WTC11 (cell line): ENCODE measurements at regions not wholly inside any gene's neighbourhood (a gene's known extent, or its start where the extent isn't known, plus 50 kb on each side); places are given as distances from the start of the nearest gene placed in this dataset.

Experiments used
- ATAC-seq: fragments of 200-7000 bp; cut with Tn5 transposase; 2 replicates; pipeline ENCODE4 v1.10.0; 2021; ENCODE audit warnings: mild to moderate bottlenecking, moderate library complexity
- CTCF ChIA-PET: fragments of 300-600 bp; sonication (Branson Sonifier 250); formaldehyde crosslinking; loops from one replicate; lab custom pipeline; 2021; ENCODE audit warnings: antibody characterized with exemption; lab: Charles Lee
- POLR2A ChIA-PET: fragments of 350-600 bp; sonication (Branson Sonifier 250); formaldehyde crosslinking; loops from one replicate; lab custom pipeline; 2021; ENCODE audit warnings: antibody characterized with exemption; lab: Charles Lee
- DNase-seq: peaks from one replicate; pipeline ENCODE4 v3.0.0; 2021; ENCODE audit warnings: low spot score
- H3K27ac Mint-ChIP-seq: 2 replicates; pipeline ENCODE4 v1.8.0; 2021; ENCODE audit warnings: mixed read lengths
- H3K27me3 Mint-ChIP-seq: 2 replicates; pipeline ENCODE4 v1.8.0; 2021; ENCODE audit warnings: low read depth, mild to moderate bottlenecking, moderate library complexity, mixed read lengths
- H3K36me3 Mint-ChIP-seq: 2 replicates; pipeline ENCODE4 v1.8.0; 2021; ENCODE audit warnings: mixed read lengths
- H3K4me1 Mint-ChIP-seq: 2 replicates; pipeline ENCODE4 v1.8.0; 2022; ENCODE audit warnings: mixed read lengths
- H3K4me3 Mint-ChIP-seq: 2 replicates; pipeline ENCODE4 v1.8.0; 2021; ENCODE audit warnings: mild to moderate bottlenecking, moderate library complexity, mixed read lengths
- H3K9me3 Mint-ChIP-seq: 2 replicates; pipeline ENCODE4 v1.8.0; 2021; ENCODE audit warnings: mixed read lengths
- CBFB ChIP-seq: sonication (generic); formaldehyde crosslinking; IDR thresholded peaks from 2 replicates; pipeline ENCODE4 v1.8.1; 2022; ENCODE audit warnings: mild to moderate bottlenecking, low read depth, missing genetic modification reagents
- ESRRA ChIP-seq: sonication (generic); formaldehyde crosslinking; IDR thresholded peaks from 2 replicates; pipeline ENCODE4 v1.8.1; 2022; ENCODE audit warnings: mild to moderate bottlenecking, missing genetic modification reagents, borderline replicate concordance
- FOXJ3 ChIP-seq: sonication (generic); formaldehyde crosslinking; IDR thresholded peaks from 2 replicates; pipeline ENCODE4 v1.9.0; 2021; ENCODE audit warnings: missing genetic modification reagents, mild to moderate bottlenecking, borderline replicate concordance
- FOXP1 ChIP-seq: sonication (generic); formaldehyde crosslinking; IDR thresholded peaks from 2 replicates; pipeline ENCODE4 v1.8.0; 2022; ENCODE audit warnings: missing genetic modification reagents, mild to moderate bottlenecking, moderate library complexity, borderline replicate concordance
- JUN ChIP-seq: sonication (generic); formaldehyde crosslinking; IDR thresholded peaks from 2 replicates; pipeline ENCODE4 v1.8.0; 2023; ENCODE audit warnings: mild to moderate bottlenecking, missing genetic modification reagents
- SOX15 ChIP-seq: fragments of 250-450 bp; sonication (Bioruptor Pico); IDR thresholded peaks from 2 replicates; pipeline ENCODE4 v1.9.0; 2021; ENCODE audit warnings: mild to moderate bottlenecking
- SP1 ChIP-seq: sonication (generic); formaldehyde crosslinking; conservative IDR thresholded peaks from 2 replicates; pipeline ENCODE4 v1.8.1; 2022; ENCODE audit warnings: missing genetic modification reagents
- ZNF138 ChIP-seq: sonication (generic); formaldehyde crosslinking; conservative IDR thresholded peaks from 2 replicates; pipeline ENCODE4 v1.8.1; 2022; ENCODE audit warnings: mild to moderate bottlenecking, moderate library complexity, missing genetic modification reagents
- ZNF232 ChIP-seq: sonication (generic); formaldehyde crosslinking; IDR thresholded peaks from 2 replicates; pipeline ENCODE4 v1.8.0; 2022; ENCODE audit warnings: mild to moderate bottlenecking, missing genetic modification reagents
- ZNF263 ChIP-seq: sonication (generic); formaldehyde crosslinking; IDR thresholded peaks from 2 replicates; pipeline ENCODE4 v1.8.1; 2022; ENCODE audit warnings: low read depth, mild to moderate bottlenecking, moderate library complexity, missing genetic modification reagents
- ZNF423 ChIP-seq: fragments of 250-450 bp; sonication (Bioruptor Pico); IDR thresholded peaks from 2 replicates; pipeline ENCODE4 v2.1.2; 2022; ENCODE audit warnings: mild to moderate bottlenecking, moderate library complexity
- TF ChIP-seq, protein P1 (sequence below): sonication (generic); formaldehyde crosslinking; IDR thresholded peaks from 2 replicates; pipeline ENCODE4 v1.8.1; 2023; ENCODE audit warnings: mild to moderate bottlenecking, moderate library complexity, missing genetic modification reagents
- TF ChIP-seq, protein P2 (sequence below): fragments of 250-450 bp; sonication (Bioruptor Pico); IDR thresholded peaks from 2 replicates; pipeline ENCODE4 v1.9.0; 2021; ENCODE audit warnings: moderate library complexity, mild to moderate bottlenecking, inconsistent platforms, borderline replicate concordance
- TF ChIP-seq, protein P3 (sequence below): fragments of 250-450 bp; sonication (Bioruptor Pico); conservative IDR thresholded peaks from 2 replicates; pipeline ENCODE4 v1.9.0; 2021; ENCODE audit warnings: mild to moderate bottlenecking
- TF ChIP-seq, protein P4 (sequence below): sonication (generic); formaldehyde crosslinking; conservative IDR thresholded peaks from 2 replicates; pipeline ENCODE4 v1.8.1; 2022; ENCODE audit warnings: mild to moderate bottlenecking, missing genetic modification reagents
- TF ChIP-seq, protein P5 (sequence below): fragments of 250-450 bp; sonication (Bioruptor Pico); IDR thresholded peaks from 2 replicates; pipeline ENCODE4 v1.8.0; 2021; ENCODE audit warnings: mild to moderate bottlenecking
- TF ChIP-seq, protein P6 (sequence below): fragments of 200-600 bp; IDR thresholded peaks from 2 replicates; pipeline ENCODE4 v1.8.0; 2022; ENCODE audit warnings: antibody characterized with exemption

DNA sequence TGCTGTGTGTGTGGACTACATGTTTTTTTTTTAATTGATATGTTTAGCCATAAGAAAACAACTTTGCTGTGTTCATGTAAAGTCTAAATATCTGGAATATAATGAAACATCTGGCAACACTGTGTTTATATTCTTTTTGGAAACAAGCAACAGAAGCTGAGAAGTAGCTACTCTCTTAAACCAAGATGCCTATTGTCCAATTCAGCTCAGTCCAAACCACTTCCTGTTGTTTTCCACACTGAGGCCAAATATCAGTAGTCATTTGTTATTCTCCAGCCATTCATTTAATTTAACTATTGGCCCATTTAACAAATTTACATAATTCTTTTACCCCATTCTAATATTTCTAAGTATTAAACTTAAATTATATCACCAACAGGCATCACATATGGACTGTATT, 903.0 kb upstream of the SLIT2 start:
- H3K36me3 Mint-ChIP-seq: no peaks in the 10 kb centered on the region
- H3K9me3 Mint-ChIP-seq: peaks cover 3% of the 10 kb centered on the region; the same call in 1 of the 2 replicates
- H3K4me3 Mint-ChIP-seq: no peak overlapping the region
- 0 out of 2 replicates have a peak, but pooled peaks cover 3% of the 10 kb centered on the region for H3K4me1 Mint-ChIP-seq
- ChIA-PET CTCF (no interaction called here), POLR2A (no interaction called here)
- ATAC-seq (no peak), DNase-seq (no peak)
- H3K27me3 Mint-ChIP-seq: no peaks in the 10 kb centered on the region
- H3K27ac Mint-ChIP-seq: no peak overlapping the region
- TF ChIP-seq SP1 (CRISPR knock-in tag) (no peak), ESRRA (no peak), JUN (CRISPR knock-in tag) (no peak)
- TF ChIP-seq, protein P1, sequence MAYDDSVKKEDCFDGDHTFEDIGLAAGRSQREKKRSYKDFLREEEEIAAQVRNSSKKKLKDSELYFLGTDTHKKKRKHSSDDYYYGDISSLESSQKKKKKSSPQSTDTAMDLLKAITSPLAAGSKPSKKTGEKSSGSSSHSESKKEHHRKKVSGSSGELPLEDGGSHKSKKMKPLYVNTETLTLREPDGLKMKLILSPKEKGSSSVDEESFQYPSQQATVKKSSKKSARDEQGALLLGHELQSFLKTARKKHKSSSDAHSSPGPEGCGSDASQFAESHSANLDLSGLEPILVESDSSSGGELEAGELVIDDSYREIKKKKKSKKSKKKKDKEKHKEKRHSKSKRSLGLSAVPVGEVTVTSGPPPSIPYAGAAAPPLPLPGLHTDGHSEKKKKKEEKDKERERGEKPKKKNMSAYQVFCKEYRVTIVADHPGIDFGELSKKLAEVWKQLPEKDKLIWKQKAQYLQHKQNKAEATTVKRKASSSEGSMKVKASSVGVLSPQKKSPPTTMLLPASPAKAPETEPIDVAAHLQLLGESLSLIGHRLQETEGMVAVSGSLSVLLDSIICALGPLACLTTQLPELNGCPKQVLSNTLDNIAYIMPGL (CRISPR knock-in tag): no peak
- TF ChIP-seq, protein P2, sequence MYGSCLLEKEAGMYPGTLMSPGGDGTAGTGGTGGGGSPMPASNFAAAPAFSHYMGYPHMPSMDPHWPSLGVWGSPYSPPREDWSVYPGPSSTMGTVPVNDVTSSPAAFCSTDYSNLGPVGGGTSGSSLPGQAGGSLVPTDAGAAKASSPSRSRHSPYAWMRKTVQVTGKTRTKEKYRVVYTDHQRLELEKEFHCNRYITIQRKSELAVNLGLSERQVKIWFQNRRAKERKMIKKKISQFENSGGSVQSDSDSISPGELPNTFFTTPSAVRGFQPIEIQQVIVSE (CRISPR knock-in tag): no peak

DNA sequence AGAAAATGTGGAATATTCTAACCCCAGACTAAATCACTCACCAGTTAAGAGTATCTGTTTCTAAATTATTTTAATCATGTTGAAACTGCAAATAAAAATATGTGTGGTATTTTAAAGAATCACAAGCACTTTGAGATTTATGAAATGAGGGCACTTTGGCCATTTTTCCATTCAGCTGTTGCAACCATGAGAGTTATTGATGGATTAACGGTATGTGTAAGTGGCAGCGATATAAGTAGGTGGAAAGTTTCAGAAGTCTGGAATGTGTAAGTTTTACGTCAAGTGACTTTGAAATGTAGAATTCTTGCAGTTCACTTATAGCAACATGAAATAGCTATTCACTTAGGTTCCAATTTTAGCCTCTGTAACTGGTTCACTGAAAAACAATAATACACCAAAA, 905.1 kb upstream of the SLIT2 start:
- no peaks in the 10 kb centered on the region for H3K27me3 Mint-ChIP-seq
- ATAC-seq: no peak

DNA sequence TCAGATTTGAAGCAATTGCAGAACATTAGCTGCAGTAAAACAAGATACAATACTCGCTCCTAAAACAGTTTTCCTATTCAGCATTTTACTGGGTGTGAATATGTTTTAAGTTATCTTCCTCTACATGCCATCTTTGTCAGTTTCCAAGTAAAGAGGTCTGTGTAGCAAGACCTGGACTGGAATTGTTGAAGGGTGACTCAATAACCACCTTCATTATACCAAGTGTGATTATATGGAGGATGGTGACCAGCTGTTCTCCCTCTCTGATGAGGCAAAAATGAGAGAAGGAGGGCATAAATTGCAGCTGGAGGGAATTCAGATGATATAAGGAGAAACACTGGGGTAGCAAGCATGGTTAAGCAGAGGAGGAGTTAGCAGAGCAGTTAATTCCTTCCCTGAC, 922.1 kb upstream of the SLIT2 start:
- ATAC-seq (no peak), DNase-seq (no peak)
- no peaks in the 10 kb centered on the region; the same call in 1 of the 2 replicates for H3K4me1 Mint-ChIP-seq
- no peak overlapping the region for H3K27ac Mint-ChIP-seq
- H3K9me3 Mint-ChIP-seq: peaks cover 9% of the 10 kb centered on the region; the same call in 1 of the 2 replicates
- H3K36me3 Mint-ChIP-seq: no peaks in the 10 kb centered on the region
- H3K27me3 Mint-ChIP-seq: no peaks in the 10 kb centered on the region
- no peak overlapping the region for H3K4me3 Mint-ChIP-seq
- TF ChIP-seq, protein P3, sequence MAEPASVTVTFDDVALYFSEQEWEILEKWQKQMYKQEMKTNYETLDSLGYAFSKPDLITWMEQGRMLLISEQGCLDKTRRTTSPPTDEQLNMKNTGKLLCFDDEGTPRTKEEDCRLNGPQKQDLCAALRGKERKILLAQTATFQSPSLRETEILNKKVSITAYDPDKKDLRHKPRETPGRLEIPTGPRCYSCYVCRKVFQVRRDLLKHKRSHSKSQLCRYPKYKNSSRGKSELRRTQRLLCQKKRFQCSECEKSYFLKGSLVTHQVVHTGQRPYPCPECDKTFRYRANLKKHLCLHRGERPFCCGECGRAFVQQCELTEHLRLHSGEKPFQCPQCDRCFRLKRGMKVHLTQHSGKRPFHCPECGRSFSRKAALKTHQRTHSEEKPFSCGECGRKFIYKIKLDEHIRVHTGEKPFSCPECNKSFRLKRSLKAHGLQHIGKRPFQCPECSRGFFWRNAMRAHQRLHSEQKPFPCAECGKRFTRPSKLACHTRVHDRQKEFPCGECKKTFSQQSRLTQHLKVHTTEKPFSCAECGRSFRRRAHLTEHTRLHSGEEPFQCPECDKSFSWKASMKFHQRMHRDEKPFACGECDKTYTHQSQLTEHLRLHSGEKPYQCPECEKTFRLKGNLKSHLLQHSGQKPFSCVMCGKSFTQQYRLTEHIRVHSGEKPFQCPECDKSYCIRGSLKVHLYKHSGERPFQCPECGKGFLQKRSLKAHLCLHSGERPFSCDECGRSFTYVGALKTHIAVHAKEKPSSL (CRISPR knock-in tag): no peak
- POLR2A ChIA-PET: no interaction called here
- CTCF ChIA-PET: no interaction called here

More for the DNA sequence above, 905.1 kb upstream of the SLIT2 start:
- TF ChIP-seq FOXP1 (CRISPR knock-in tag): no peak
- TF ChIP-seq, protein P4, sequence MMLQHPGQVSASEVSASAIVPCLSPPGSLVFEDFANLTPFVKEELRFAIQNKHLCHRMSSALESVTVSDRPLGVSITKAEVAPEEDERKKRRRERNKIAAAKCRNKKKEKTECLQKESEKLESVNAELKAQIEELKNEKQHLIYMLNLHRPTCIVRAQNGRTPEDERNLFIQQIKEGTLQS (CRISPR knock-in tag): no peak
- TF ChIP-seq ZNF232: no peak
- no peak for TF ChIP-seq CBFB (CRISPR knock-in tag)
- no peak for TF ChIP-seq ESRRA
- no peak for TF ChIP-seq SOX15 (CRISPR knock-in tag)
- TF ChIP-seq, protein P5, sequence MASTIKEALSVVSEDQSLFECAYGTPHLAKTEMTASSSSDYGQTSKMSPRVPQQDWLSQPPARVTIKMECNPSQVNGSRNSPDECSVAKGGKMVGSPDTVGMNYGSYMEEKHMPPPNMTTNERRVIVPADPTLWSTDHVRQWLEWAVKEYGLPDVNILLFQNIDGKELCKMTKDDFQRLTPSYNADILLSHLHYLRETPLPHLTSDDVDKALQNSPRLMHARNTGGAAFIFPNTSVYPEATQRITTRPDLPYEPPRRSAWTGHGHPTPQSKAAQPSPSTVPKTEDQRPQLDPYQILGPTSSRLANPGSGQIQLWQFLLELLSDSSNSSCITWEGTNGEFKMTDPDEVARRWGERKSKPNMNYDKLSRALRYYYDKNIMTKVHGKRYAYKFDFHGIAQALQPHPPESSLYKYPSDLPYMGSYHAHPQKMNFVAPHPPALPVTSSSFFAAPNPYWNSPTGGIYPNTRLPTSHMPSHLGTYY (CRISPR knock-in tag): no peak
- TF ChIP-seq, protein P6, sequence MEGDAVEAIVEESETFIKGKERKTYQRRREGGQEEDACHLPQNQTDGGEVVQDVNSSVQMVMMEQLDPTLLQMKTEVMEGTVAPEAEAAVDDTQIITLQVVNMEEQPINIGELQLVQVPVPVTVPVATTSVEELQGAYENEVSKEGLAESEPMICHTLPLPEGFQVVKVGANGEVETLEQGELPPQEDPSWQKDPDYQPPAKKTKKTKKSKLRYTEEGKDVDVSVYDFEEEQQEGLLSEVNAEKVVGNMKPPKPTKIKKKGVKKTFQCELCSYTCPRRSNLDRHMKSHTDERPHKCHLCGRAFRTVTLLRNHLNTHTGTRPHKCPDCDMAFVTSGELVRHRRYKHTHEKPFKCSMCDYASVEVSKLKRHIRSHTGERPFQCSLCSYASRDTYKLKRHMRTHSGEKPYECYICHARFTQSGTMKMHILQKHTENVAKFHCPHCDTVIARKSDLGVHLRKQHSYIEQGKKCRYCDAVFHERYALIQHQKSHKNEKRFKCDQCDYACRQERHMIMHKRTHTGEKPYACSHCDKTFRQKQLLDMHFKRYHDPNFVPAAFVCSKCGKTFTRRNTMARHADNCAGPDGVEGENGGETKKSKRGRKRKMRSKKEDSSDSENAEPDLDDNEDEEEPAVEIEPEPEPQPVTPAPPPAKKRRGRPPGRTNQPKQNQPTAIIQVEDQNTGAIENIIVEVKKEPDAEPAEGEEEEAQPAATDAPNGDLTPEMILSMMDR: no peak
- no peak for TF ChIP-seq ZNF263 (CRISPR knock-in tag)
- no peak for TF ChIP-seq ZNF138 (CRISPR knock-in tag)
- no peak for TF ChIP-seq ZNF423 (CRISPR knock-in tag)
- TF ChIP-seq FOXJ3 (CRISPR knock-in tag): no peak
- ChIA-PET CTCF (no interaction called here), POLR2A (no interaction called here)
- Mint-ChIP-seq H3K4me3 (no peak overlapping the region), H3K9me3 (peaks cover 11% of the 10 kb centered on the region), H3K36me3 (peaks cover 4% of the 10 kb centered on the region; the same call in 1 of the 2 replicates), H3K27ac (no peak overlapping the region), H3K4me1 (no peaks in the 10 kb centered on the region)
- no peak for DNase-seq
